CD4-positive, alpha-beta T cell (primary cell): ENCODE measurements at regions not wholly inside any gene's neighbourhood (a gene's known extent, or its start where the extent isn't known, plus 50 kb on each side); places are given as distances from the start of the nearest gene placed in this dataset.

ENCODE experiments used
- ATAC-seq: fragments of 200-7000 bp; cut with Tn5 transposase; one replicate; pipeline ENCODE4 v1.10.0; 2022; ENCODE audit warnings: mild to moderate bottlenecking; ENCODE audit not compliant: poor library complexity
- CTCF ChIA-PET: fragments of 350-600 bp; sonication (Branson Sonifier 250); formaldehyde crosslinking; loops from one replicate; lab custom pipeline; 2021; ENCODE audit warnings: antibody characterized with exemption, inconsistent platforms; lab: Charles Lee
- POLR2A ChIA-PET: fragments of 350-600 bp; sonication (Branson Sonifier 250); formaldehyde crosslinking; loops from one replicate; lab custom pipeline; 2021; ENCODE audit warnings: antibody characterized with exemption, inconsistent platforms; lab: Charles Lee
- DNase-seq, 14 experiments: peaks; one replicate each; pipeline ENCODE4 v3.0.0-alpha.2; 2013 to 2020; ENCODE audit warnings: mixed read lengths in 2 of 14
- H3K27ac ChIP-seq, 2 donors: one replicate each; pipeline versions ENCODE4 v1.5.1 to v1.7.0; 2013; ENCODE audit warnings: low read length in 2 of 2, low read depth in 1 of 2, mild to moderate bottlenecking in 1 of 2
- H3K27me3 ChIP-seq, 2 experiments: 1 replicate in 1 of 2; 2 replicates in 1 of 2; pipeline versions ENCODE4 v1.6.1 to v1.7.0; 2013; ENCODE audit warnings: low read length in 2 of 2, control low read depth in 1 of 2, mild to moderate bottlenecking in 1 of 2, moderate library complexity in 1 of 2; ENCODE audit not compliant: insufficient read depth in 2 of 2, control insufficient read depth in 1 of 2
- H3K36me3 ChIP-seq: one replicate; pipeline ENCODE4 v1.6.1; 2013; ENCODE audit warnings: low read length, control low read depth; ENCODE audit not compliant: insufficient read depth
- H3K4me1 ChIP-seq: one replicate; pipeline ENCODE4 v1.6.1; 2013; ENCODE audit warnings: low read length, control low read depth; ENCODE audit not compliant: insufficient read depth
- H3K4me3 ChIP-seq: one replicate; pipeline ENCODE4 v1.5.1; 2013; ENCODE audit warnings: mild to moderate bottlenecking, low read length, moderate library complexity
- H3K9me3 ChIP-seq, 2 experiments: 1 replicate in 1 of 2; 2 replicates in 1 of 2; pipeline versions ENCODE4 v1.6.1 to v1.7.0; 2013; ENCODE audit warnings: low read length in 2 of 2, mild to moderate bottlenecking in 2 of 2, control low read depth in 1 of 2, moderate library complexity in 1 of 2; ENCODE audit not compliant: control insufficient read depth in 1 of 2, insufficient read depth in 1 of 2
- H3K27ac Mint-ChIP-seq: one replicate; pipeline ENCODE4 v1.8.0; 2020; ENCODE audit warnings: mixed read lengths
- H3K27me3 Mint-ChIP-seq: one replicate; pipeline ENCODE4 v1.8.0; 2021; ENCODE audit warnings: mixed read lengths
- H3K36me3 Mint-ChIP-seq: one replicate; pipeline ENCODE4 v1.8.0; 2021; ENCODE audit warnings: low read depth, mixed read lengths
- H3K4me1 Mint-ChIP-seq: one replicate; pipeline ENCODE4 v1.8.0; 2021; ENCODE audit warnings: low read depth, mixed read lengths
- H3K4me3 Mint-ChIP-seq: one replicate; pipeline ENCODE4 v1.8.0; 2020; ENCODE audit warnings: mild to moderate bottlenecking, mixed read lengths
- H3K9me3 Mint-ChIP-seq: one replicate; pipeline ENCODE4 v1.8.0; 2020; ENCODE audit warnings: mixed read lengths
- intact Hi-C, 2 experiments: fragments of 100-400 bp; cut with DNase I in 1 of 2; cut with micrococcal nuclease in 1 of 2; formaldehyde crosslinking; loops; one replicate each; pipeline versions ENCODE4 v1.15.1 to v1.9.0; 2023 to 2025; cut with DNase I, micrococcal nuclease
- TF ChIP-seq, protein P1 (sequence below): fragments of 200-600 bp; IDR thresholded peaks from one replicate; pipeline ENCODE4 v1.8.0; 2022; ENCODE audit warnings: antibody characterized with exemption, mild to moderate bottlenecking

DNA sequence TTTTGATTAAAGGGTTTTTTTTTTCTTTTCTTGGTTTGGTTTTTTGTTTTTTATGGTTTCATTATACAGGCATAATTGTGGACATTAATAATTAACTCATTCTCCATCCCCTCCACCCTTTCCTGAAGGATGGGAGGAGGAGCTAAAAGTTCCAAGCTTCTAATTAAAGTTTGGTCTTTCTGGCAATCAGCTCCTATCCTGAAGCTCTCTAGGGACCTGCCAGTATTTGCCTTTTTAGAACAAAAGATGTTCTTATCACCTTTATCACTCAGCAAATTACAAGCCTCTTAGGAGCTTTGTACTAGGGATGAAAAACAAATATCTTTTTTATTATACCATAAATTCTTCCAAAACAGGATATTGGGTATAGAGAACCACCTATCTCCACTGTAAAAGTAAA is 589.8 kb downstream of the PDHA2 start:
- Histone ChIP-seq H3K9me3 (no peaks in the 10 kb centered on the region), H3K27ac (no peak overlapping the region), H3K27me3 (no peaks in the 10 kb centered on the region), H3K4me3 (no peak overlapping the region), H3K4me1 (no peaks in the 10 kb centered on the region), H3K36me3 (no peaks in the 10 kb centered on the region)
- TF ChIP-seq, protein P1, sequence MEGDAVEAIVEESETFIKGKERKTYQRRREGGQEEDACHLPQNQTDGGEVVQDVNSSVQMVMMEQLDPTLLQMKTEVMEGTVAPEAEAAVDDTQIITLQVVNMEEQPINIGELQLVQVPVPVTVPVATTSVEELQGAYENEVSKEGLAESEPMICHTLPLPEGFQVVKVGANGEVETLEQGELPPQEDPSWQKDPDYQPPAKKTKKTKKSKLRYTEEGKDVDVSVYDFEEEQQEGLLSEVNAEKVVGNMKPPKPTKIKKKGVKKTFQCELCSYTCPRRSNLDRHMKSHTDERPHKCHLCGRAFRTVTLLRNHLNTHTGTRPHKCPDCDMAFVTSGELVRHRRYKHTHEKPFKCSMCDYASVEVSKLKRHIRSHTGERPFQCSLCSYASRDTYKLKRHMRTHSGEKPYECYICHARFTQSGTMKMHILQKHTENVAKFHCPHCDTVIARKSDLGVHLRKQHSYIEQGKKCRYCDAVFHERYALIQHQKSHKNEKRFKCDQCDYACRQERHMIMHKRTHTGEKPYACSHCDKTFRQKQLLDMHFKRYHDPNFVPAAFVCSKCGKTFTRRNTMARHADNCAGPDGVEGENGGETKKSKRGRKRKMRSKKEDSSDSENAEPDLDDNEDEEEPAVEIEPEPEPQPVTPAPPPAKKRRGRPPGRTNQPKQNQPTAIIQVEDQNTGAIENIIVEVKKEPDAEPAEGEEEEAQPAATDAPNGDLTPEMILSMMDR: no peak
- H3K27me3 Mint-ChIP-seq: no peaks in the 10 kb centered on the region
- ATAC-seq (no peak), DNase-seq (no peak)
- H3K27ac Mint-ChIP-seq: no peak overlapping the region
- H3K4me3 Mint-ChIP-seq: no peak overlapping the region
- CTCF ChIA-PET: no interaction called here
- intact Hi-C loops: no loop called here
- H3K4me1 Mint-ChIP-seq: no peaks in the 10 kb centered on the region
- peaks cover 6% of the 10 kb centered on the region for H3K9me3 Mint-ChIP-seq
- H3K36me3 Mint-ChIP-seq: no peaks in the 10 kb centered on the region
- POLR2A ChIA-PET: no interaction called here

DNA sequence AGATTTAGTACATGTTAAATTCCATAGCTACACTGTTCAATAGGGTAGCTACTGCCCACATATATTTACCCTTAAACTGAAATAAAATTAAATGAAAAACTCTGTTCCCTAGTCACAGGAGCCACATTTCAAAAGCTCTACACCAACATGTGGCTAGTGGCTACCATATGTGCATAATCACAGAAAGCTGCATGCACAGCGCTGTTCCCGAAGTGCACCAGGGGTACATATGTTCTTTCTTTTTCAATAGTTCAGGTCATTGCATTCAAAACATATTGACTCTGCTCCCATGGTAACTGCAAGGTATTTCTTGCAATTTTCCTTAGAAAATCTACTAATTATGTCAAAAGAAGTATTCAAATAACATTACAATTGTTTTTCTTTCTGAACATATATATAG is 591.2 kb downstream of the PDHA2 start:
- Mint-ChIP-seq H3K27me3 (no peaks in the 10 kb centered on the region), H3K36me3 (no peaks in the 10 kb centered on the region), H3K27ac (no peak overlapping the region), H3K9me3 (no peaks in the 10 kb centered on the region), H3K4me3 (no peak overlapping the region), H3K4me1 (no peaks in the 10 kb centered on the region)
- no peak overlapping the region for H3K4me3 ChIP-seq
- DNase-seq: no peak
- no peak overlapping the region for H3K27ac ChIP-seq
- H3K27me3 ChIP-seq: no peaks in the 10 kb centered on the region
- intact Hi-C loops: no loop called here
- no peaks in the 10 kb centered on the region for H3K9me3 ChIP-seq
- ChIA-PET POLR2A (no interaction called here), CTCF (no interaction called here)
- TF ChIP-seq, protein P1: no peak
- no peaks in the 10 kb centered on the region for H3K36me3 ChIP-seq
- no peaks in the 10 kb centered on the region for H3K4me1 ChIP-seq
- ATAC-seq: no peak

DNA sequence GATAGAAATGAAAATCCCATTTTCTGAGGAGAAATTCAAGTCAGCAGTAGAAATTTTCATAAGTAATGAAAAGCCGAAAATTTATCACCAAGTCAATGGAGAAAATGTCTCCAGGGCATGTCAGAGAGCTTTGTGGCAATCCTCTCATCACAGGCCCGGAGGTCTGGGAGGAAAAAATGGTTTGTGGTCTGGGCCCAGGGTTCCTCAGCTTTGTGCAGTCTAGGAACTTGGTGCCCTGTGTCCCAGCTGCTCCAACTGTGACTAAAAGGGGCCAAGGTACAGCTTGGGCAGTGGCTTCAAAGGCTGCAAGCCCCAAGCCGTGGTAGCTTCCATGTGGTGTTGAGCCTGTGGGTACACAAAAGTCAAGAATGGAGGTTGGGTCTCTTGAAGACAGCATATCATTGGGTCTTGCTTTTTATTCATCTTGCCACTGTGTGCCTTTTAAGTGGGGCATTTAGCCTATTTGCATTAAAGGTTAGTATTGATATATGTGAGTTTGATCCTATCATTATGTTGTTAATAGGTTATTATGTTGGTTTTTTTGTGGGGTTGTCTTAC is 608.5 kb downstream of the PDHA2 start:
- H3K4me1 ChIP-seq: no peaks in the 10 kb centered on the region
- ATAC-seq: no peak
- no peaks in the 10 kb centered on the region for H3K36me3 ChIP-seq
- H3K27me3 ChIP-seq: no peaks in the 10 kb centered on the region
- H3K4me3 Mint-ChIP-seq: no peak overlapping the region
- ChIA-PET POLR2A (no interaction called here), CTCF (no interaction called here)
- peaks cover 6% of the 10 kb centered on the region for H3K36me3 Mint-ChIP-seq
- H3K27me3 Mint-ChIP-seq: no peaks in the 10 kb centered on the region
- no peak overlapping the region for H3K4me3 ChIP-seq
- peaks cover 32% of the 10 kb centered on the region for H3K9me3 Mint-ChIP-seq
- intact Hi-C loops: no loop called here
- no peak overlapping the region for H3K27ac Mint-ChIP-seq
- H3K27ac ChIP-seq: no peak overlapping the region
- H3K4me1 Mint-ChIP-seq: no peaks in the 10 kb centered on the region
- H3K9me3 ChIP-seq: peaks cover 17 to 25% of the 10 kb centered on the region in 2 experiments
- TF ChIP-seq, protein P1: no peak
- DNase-seq: no peak
